Thyroid gland (tissue), 4 donors: ENCODE measurements at regions not wholly inside any gene's neighbourhood (a gene's known extent, or its start where the extent isn't known, plus 50 kb on each side); places are given as distances from the start of the nearest gene placed in this dataset.
"Not testable (repeated sequence)": the region's sequence is repeated elsewhere in the genome, so short reads cannot be mapped to it uniquely, and the experiment has no call there.

Source experiments
- POLR2A ChIP-seq, 2 donors: fragments of 450-650 bp; IDR thresholded peaks; one replicate each; pipeline ENCODE4 v1.6.1; 2017; ENCODE audit warnings: antibody characterized with exemption in 2 of 2, mild to moderate bottlenecking in 2 of 2, moderate library complexity in 1 of 2
- TF ChIP-seq, protein P1 (sequence below), 6 experiments: fragments of 200-600 bp in 3 of 6; fragments of 450-650 bp in 3 of 6; sonication (generic) in 3 of 6; IDR thresholded peaks; one replicate each; pipeline ENCODE4 v1.5.1; 2016 to 2019; ENCODE audit warnings: antibody characterized with exemption in 6 of 6, mild to moderate bottlenecking in 2 of 6, inconsistent platforms in 1 of 6, moderate library complexity in 1 of 6

DNA sequence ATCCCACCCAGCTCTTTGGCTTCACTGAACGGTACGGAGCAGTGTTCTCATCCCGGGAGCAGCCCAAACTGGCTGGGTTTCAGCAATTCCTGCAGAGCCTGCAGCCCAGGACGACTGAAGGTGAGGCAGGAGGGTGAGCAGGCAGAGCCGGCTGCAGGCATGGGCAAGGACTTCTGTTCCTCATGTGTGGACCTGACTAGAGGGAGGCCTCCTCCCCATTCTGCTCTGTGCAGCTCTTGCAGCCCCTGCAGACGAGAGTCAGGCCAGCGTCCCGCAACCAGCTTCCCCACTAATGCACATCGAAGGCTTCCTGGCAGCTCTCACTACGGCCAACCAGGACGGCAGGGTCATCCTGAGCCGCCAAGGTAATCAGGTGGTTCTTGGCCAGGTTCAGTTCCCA is 97.8 kb upstream of the PZP start:
- not testable (repeated sequence) for TF ChIP-seq POLR2A (IDR thresholded peaks at IDR 0.05)
- TF ChIP-seq, protein P1, sequence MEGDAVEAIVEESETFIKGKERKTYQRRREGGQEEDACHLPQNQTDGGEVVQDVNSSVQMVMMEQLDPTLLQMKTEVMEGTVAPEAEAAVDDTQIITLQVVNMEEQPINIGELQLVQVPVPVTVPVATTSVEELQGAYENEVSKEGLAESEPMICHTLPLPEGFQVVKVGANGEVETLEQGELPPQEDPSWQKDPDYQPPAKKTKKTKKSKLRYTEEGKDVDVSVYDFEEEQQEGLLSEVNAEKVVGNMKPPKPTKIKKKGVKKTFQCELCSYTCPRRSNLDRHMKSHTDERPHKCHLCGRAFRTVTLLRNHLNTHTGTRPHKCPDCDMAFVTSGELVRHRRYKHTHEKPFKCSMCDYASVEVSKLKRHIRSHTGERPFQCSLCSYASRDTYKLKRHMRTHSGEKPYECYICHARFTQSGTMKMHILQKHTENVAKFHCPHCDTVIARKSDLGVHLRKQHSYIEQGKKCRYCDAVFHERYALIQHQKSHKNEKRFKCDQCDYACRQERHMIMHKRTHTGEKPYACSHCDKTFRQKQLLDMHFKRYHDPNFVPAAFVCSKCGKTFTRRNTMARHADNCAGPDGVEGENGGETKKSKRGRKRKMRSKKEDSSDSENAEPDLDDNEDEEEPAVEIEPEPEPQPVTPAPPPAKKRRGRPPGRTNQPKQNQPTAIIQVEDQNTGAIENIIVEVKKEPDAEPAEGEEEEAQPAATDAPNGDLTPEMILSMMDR (IDR thresholded peaks at IDR 0.05) = not testable (repeated sequence)
